Activated CD8-positive, alpha-beta T cell treated with anti-CD3 and anti-CD28 coated beads for 36 hours (primary cell): ENCODE measurements at regions not wholly inside any gene's neighbourhood (a gene's known extent, or its start where the extent isn't known, plus 50 kb on each side); places are given as distances from the start of the nearest gene placed in this dataset.

Source experiments
- ATAC-seq: fragments of 200-7000 bp; cut with Tn5 transposase; one replicate; pipeline ENCODE4 v1.10.0; 2021; ENCODE audit warnings: mild to moderate bottlenecking, moderate library complexity
- CTCF ChIA-PET: fragments of 350-600 bp; sonication (Branson Sonifier 250); formaldehyde crosslinking; loops from one replicate; lab custom pipeline; 2021; ENCODE audit warnings: antibody characterized with exemption; lab: Charles Lee
- POLR2A ChIA-PET: fragments of 350-600 bp; sonication (Branson Sonifier 250); formaldehyde crosslinking; loops from one replicate; lab custom pipeline; 2021; ENCODE audit warnings: antibody characterized with exemption; lab: Charles Lee
- DNase-seq: peaks from one replicate; pipeline ENCODE4 v3.0.0-alpha.2; 2020
- H3K27ac Mint-ChIP-seq: one replicate; pipeline ENCODE4 v1.8.0; 2021; ENCODE audit warnings: mild to moderate bottlenecking, mixed read lengths
- H3K27me3 Mint-ChIP-seq: one replicate; pipeline ENCODE4 v1.8.0; 2021; ENCODE audit warnings: mixed read lengths
- H3K36me3 Mint-ChIP-seq: one replicate; pipeline ENCODE4 v1.8.0; 2021; ENCODE audit warnings: low read depth, mixed read lengths
- H3K4me1 Mint-ChIP-seq: one replicate; pipeline ENCODE4 v1.8.0; 2021; ENCODE audit warnings: low read depth, mixed read lengths
- H3K4me3 Mint-ChIP-seq: one replicate; pipeline ENCODE4 v1.8.0; 2021; ENCODE audit warnings: mild to moderate bottlenecking, moderate library complexity, mixed read lengths
- H3K9me3 Mint-ChIP-seq: one replicate; pipeline ENCODE4 v1.8.0; 2021; ENCODE audit warnings: mixed read lengths
- intact Hi-C: fragments of 100-400 bp; cut with micrococcal nuclease; formaldehyde crosslinking; loops from one replicate; pipeline ENCODE4 v1.10.0; 2022
- TF ChIP-seq, protein P1 (sequence below): fragments of 200-600 bp; IDR thresholded peaks from one replicate; pipeline ENCODE4 v1.8.0; 2022; ENCODE audit warnings: antibody characterized with exemption, mild to moderate bottlenecking

DNA sequence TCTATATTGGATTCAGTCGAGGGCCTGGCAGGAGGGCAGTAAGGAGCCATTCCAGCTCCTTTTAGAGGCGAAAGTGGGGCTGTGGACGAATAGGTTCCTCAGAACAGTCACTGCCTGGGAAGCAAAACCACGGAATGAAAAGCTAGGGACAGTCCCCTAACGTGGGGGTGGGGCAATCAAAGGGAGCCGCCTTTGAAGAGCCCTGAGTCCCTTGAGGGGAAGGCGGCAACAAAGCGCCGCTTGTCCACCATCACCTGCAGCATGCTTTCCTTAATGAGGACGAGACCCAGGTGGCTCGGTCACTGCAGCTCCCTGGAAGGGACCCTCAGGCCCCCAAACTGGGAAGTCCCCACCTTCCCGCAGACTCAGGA is 184.7 kb downstream of the ETS2 start:
- peaks cover 35% of the 10 kb centered on the region for H3K27me3 Mint-ChIP-seq
- no peak overlapping the region for H3K4me3 Mint-ChIP-seq
- H3K27ac Mint-ChIP-seq: no peak overlapping the region
- peaks cover 18% of the 10 kb centered on the region for H3K4me1 Mint-ChIP-seq
- H3K9me3 Mint-ChIP-seq: no peaks in the 10 kb centered on the region
- ChIA-PET CTCF (no interaction called here), POLR2A (no interaction called here)
- DNase-seq: no peak
- TF ChIP-seq, protein P1, sequence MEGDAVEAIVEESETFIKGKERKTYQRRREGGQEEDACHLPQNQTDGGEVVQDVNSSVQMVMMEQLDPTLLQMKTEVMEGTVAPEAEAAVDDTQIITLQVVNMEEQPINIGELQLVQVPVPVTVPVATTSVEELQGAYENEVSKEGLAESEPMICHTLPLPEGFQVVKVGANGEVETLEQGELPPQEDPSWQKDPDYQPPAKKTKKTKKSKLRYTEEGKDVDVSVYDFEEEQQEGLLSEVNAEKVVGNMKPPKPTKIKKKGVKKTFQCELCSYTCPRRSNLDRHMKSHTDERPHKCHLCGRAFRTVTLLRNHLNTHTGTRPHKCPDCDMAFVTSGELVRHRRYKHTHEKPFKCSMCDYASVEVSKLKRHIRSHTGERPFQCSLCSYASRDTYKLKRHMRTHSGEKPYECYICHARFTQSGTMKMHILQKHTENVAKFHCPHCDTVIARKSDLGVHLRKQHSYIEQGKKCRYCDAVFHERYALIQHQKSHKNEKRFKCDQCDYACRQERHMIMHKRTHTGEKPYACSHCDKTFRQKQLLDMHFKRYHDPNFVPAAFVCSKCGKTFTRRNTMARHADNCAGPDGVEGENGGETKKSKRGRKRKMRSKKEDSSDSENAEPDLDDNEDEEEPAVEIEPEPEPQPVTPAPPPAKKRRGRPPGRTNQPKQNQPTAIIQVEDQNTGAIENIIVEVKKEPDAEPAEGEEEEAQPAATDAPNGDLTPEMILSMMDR: no peak
- intact Hi-C loops: no loop called here
- ATAC-seq: no peak
- H3K36me3 Mint-ChIP-seq: no peaks in the 10 kb centered on the region

DNA sequence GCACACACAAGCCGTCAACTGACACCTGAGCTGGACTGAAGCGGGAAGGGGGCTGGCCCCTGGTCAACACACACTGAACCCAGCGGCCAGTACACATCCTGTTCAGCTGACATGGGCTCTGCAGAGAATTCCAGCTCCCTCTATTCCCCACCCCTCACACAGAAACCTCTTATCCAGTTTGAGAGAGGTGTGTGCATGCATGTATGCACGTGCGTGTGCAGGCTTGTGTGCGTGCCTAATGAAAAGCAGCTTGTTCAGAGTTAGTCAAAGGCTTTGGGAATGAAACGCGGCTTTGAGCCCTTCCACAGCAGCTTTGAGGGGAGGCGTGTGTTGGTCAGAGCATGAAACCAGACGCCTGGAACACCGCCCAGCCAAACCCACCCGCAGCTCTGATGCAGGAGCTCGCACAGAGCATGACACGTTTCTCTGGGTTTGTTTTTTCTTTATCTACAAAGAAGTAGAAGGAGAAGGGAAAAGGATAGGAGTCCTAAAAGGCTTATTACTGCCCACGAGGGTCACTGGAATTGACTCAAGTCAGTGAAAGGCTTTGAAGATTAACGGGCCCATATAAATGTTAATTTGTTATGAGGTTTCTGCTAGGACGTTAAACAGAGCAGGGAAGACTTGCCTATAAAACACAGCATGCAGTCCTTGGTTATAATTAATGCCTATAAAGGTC is 184.2 kb downstream of the ETS2 start:
- Mint-ChIP-seq H3K27ac (no peak overlapping the region), H3K4me3 (no peak overlapping the region), H3K4me1 (peaks cover 24% of the 10 kb centered on the region), H3K9me3 (no peaks in the 10 kb centered on the region), H3K36me3 (no peaks in the 10 kb centered on the region), H3K27me3 (peaks cover 35% of the 10 kb centered on the region)
- ATAC-seq (no peak), DNase-seq (no peak)
- ChIA-PET POLR2A (no interaction called here), CTCF (interaction anchor here (0.8 kb wide), 1 partner anchor 147 kb away, joined by 3 read pairs; no protein-coding TSS in a partner anchor)
- intact Hi-C loops: no loop called here
- TF ChIP-seq, protein P1: no peak

GRCh38 chr21:38989379-38989744 is 183.6 kb downstream of the ETS2 start:
- intact Hi-C loops: no loop called here
- TF ChIP-seq, protein P1: no peak
- Mint-ChIP-seq H3K27ac (no peak overlapping the region), H3K4me1 (peaks cover 29% of the 10 kb centered on the region), H3K27me3 (peaks cover 34% of the 10 kb centered on the region), H3K36me3 (no peaks in the 10 kb centered on the region), H3K4me3 (no peak overlapping the region), H3K9me3 (no peaks in the 10 kb centered on the region)
- ChIA-PET CTCF (interaction anchor here (0.8 kb wide), 1 partner anchor 147 kb away, joined by 3 read pairs; no protein-coding TSS in a partner anchor), POLR2A (interaction anchor here (0.9 kb wide), 1 partner anchor 60 kb away, joined by 3 read pairs; no protein-coding TSS in a partner anchor)
- DNase-seq (no peak), ATAC-seq (no peak)

- TF ChIP-seq, protein P1: no peak
- intact Hi-C loops: no loop called here
- no peaks in the 10 kb centered on the region for H3K9me3 Mint-ChIP-seq
- peaks cover 38% of the 10 kb centered on the region for H3K27me3 Mint-ChIP-seq
- no peak for DNase-seq
- H3K27ac Mint-ChIP-seq: no peak overlapping the region
- H3K36me3 Mint-ChIP-seq: no peaks in the 10 kb centered on the region
- ATAC-seq: no peak
- ChIA-PET CTCF (no interaction called here), POLR2A (interaction anchor here (0.9 kb wide), 1 partner anchor 59 kb away, joined by 3 read pairs; no protein-coding TSS in a partner anchor)
- H3K4me3 Mint-ChIP-seq: no peak overlapping the region
- peaks cover 34% of the 10 kb centered on the region for H3K4me1 Mint-ChIP-seq
These were observed 183.0 kb downstream of the ETS2 start for GRCh38 chr21:38988509-38989378.
